HL-60 (cell line): ENCODE measurements at regions not wholly inside any gene's neighbourhood (a gene's known extent, or its start where the extent isn't known, plus 50 kb on each side); places are given as distances from the start of the nearest gene placed in this dataset.

ENCODE experiments used
- CTCF ChIP-seq: IDR thresholded peaks from one replicate; pipeline ENCODE4 v1.5.1; 2011; ENCODE audit warnings: low read length, control low read depth, inconsistent platforms; ENCODE audit not compliant: insufficient read depth
- GABPA ChIP-seq: IDR thresholded peaks from 2 replicates; pipeline ENCODE4 v1.6.1; 2012; ENCODE audit warnings: low read depth
- REST ChIP-seq: IDR thresholded peaks from 2 replicates; pipeline ENCODE4 v1.6.1; 2012; ENCODE audit warnings: low read depth; ENCODE audit not compliant: insufficient replicate concordance

- no peak for TF ChIP-seq GABPA
- TF ChIP-seq CTCF, result no peak
- TF ChIP-seq REST, result no peak
Observed at GRCh38 chr3:187978433-187979011, 175.4 kb upstream of the LPP start.
